ENCODE measurements at regions not wholly inside any gene's neighbourhood (a gene's known extent, or its start where the extent isn't known, plus 50 kb on each side); places are given as distances from the start of the nearest gene placed in this dataset. TPM values are rescaled to one million over a fixed set of nuclear protein-coding genes. Genes with fewer than 3 reads are reported as not detected.

DNA sequence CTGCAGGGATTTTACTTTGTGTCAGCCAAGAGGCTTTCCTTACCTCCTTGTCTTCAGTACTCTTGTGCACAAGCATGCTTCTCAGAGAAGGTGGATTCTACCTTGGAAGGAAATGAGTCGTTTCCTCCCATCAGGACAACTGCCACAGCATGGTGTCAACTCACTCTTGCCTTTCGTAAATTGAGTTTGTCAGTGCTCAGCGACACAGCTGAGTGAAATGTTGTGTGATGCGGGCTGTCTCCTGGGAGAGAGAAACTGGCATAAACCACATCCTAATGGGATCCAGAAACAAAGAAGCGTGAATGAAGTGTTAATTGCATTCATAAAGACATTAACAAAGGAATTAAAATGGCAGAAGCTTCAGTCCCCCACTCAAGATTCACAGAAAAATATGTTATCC lies 51.5 kb upstream of the SLC22A15 start:
- no peak for TF ChIP-seq POLR2A (IDR thresholded peaks at IDR 0.05)
- no peak for TF ChIP-seq POLR2AphosphoS5 (IDR thresholded peaks at IDR 0.05; ENCODE audit: insufficient read depth in 1 of 2, low read depth in 1 of 2)
- TF ChIP-seq, protein P1, sequence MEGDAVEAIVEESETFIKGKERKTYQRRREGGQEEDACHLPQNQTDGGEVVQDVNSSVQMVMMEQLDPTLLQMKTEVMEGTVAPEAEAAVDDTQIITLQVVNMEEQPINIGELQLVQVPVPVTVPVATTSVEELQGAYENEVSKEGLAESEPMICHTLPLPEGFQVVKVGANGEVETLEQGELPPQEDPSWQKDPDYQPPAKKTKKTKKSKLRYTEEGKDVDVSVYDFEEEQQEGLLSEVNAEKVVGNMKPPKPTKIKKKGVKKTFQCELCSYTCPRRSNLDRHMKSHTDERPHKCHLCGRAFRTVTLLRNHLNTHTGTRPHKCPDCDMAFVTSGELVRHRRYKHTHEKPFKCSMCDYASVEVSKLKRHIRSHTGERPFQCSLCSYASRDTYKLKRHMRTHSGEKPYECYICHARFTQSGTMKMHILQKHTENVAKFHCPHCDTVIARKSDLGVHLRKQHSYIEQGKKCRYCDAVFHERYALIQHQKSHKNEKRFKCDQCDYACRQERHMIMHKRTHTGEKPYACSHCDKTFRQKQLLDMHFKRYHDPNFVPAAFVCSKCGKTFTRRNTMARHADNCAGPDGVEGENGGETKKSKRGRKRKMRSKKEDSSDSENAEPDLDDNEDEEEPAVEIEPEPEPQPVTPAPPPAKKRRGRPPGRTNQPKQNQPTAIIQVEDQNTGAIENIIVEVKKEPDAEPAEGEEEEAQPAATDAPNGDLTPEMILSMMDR (IDR thresholded peaks at IDR 0.05), result no peak
- peaks cover 10% of the 10 kb centered on the region for H3K4me1 ChIP-seq
- H3K9me3 ChIP-seq, result no peaks in the 10 kb centered on the region
- intact Hi-C loops (cut with DNase I), result no loop called here
- no peaks in the 10 kb centered on the region for H3K27me3 ChIP-seq
- H3K4me3 ChIP-seq, result no peak overlapping the region
- H3K27ac ChIP-seq, result no peak overlapping the region
- DNase-seq (ENCODE audit: extremely low spot score in 2 of 2), result no peak
- no peaks in the 10 kb centered on the region for H3K36me3 ChIP-seq

DNA sequence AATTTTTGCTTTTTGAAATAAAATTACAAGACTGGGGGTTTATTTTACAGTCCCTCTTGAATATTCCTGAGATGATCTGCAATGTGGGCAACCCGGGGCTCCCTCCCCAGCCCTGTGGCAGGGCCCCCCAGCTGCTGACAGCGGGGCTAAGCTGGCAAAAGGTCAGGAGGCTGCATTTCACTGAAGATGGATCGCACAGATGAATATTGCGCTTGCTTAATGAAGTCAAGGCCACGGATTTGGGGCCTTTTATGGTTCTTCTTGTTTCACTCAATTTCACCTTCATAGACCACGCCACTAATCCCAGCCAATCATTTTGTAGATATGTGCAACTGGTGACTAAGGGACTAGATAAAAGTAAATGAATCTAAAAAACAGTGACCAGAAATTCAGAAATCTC lies 50.8 kb upstream of the SLC22A15 start:
- H3K9me3 ChIP-seq, result no peaks in the 10 kb centered on the region
- TF ChIP-seq, protein P1 (IDR thresholded peaks at IDR 0.05), result no peak
- TF ChIP-seq POLR2AphosphoS5 (IDR thresholded peaks at IDR 0.05; ENCODE audit: insufficient read depth in 1 of 2, low read depth in 1 of 2) (no peak), POLR2A (IDR thresholded peaks at IDR 0.05) (no peak)
- no peaks in the 10 kb centered on the region for H3K27me3 ChIP-seq
- intact Hi-C loops (cut with DNase I), result no loop called here
- no peak for DNase-seq (ENCODE audit: extremely low spot score in 2 of 2)
- H3K4me1 ChIP-seq, result peaks cover 17% of the 10 kb centered on the region
- no peaks in the 10 kb centered on the region for H3K36me3 ChIP-seq
- no peak overlapping the region for H3K27ac ChIP-seq
- H3K4me3 ChIP-seq, result no peak overlapping the region

Small RNAs in the stretch of these regions (small RNA-seq; reads per million reads assigned to genes)
- not detected for gene AL357137.1

Data from vagina (tissue), 2 donors.